ENCODE measurements at regions not wholly inside any gene's neighbourhood (a gene's known extent, or its start where the extent isn't known, plus 50 kb on each side); places are given as distances from the start of the nearest gene placed in this dataset.
A peak's percentile ranks its signal among the peaks of the same experiment; 100 is the strongest.

DNA sequence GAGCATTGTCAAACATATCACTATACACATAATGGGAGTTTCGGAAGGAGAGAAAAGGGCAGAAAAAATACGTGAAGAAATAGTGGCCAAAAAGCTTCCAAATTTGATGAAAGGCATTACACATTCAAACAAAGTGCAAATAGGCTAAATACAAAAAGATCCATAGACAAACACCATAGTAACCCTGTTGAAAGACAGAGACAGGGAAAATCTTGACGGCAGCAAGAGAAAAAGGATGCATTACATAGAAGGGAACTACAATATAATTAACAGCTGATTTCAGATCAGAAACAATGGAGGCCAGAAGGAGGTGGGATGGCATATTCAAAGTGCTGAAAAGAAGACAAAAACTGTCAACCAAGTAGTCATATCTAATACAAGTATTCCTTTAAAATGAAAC is 170.8 kb downstream of the MRPL14 start:
- no peaks in the 10 kb centered on the region for H3K9me3 ChIP-seq
- no peak for TF ChIP-seq CTCF (IDR thresholded peaks at IDR 0.05)
- TF ChIP-seq POLR2A (IDR thresholded peaks at IDR 0.05), result no peak
- H3K36me3 ChIP-seq, result no peaks in the 10 kb centered on the region
- no peak overlapping the region for H3K4me3 ChIP-seq
- no peak for DNase-seq
- no peaks in the 10 kb centered on the region for H3K4me1 ChIP-seq
- H3K27me3 ChIP-seq, result no peaks in the 10 kb centered on the region
- no peak overlapping the region for H3K27ac ChIP-seq

DNA sequence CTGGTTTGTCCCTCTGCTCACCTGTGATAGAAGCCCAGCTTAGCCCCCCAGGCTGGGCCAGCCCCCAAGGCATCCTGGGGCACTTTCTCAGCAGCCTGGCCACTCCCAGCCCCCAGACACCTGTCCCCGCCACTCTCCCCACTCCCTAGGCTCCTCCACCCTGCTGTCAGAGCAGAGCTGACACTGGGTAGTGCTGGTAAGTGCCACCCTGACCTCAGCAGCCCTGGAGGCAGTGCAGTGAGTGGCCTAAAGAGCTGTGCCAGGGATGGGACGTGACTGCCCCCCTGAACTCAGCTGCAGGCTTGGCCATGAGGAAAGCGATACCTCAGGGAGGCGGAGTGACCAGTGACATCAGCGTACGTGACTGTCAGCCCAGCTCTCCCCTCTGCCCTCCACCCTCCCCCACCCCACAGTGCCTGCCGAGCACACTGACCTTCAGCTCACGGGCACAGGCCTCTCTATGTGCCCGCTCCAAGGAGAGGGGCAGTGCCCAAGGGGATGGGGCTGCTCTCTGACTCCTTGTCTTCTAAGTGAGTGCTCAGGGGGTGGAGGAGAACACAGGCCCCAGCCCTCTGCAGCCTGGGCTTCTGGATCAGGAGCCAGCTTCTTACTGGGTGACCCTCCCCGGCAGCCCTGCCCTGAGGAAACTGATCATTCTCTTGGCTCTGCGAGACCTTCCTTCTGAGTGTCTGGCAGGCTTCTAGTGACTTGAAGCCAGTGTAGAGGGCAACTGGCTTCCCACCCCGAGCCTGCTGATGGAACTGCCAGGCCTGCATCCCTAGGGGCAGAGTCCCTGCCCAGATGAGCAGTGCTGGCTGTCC is 172.7 kb downstream of the MRPL14 start:
- Histone ChIP-seq H3K27ac (no peak overlapping the region), H3K27me3 (no peaks in the 10 kb centered on the region), H3K4me3 (no peak overlapping the region), H3K9me3 (no peaks in the 10 kb centered on the region), H3K36me3 (no peaks in the 10 kb centered on the region), H3K4me1 (peaks cover 0 to 6% (median 0%) of the 10 kb centered on the region in 4 donors)
- TF ChIP-seq CTCF (IDR thresholded peaks at IDR 0.05) (no peak), POLR2A (IDR thresholded peaks at IDR 0.05) (no peak)
- DNase-seq, result no peak

DNA sequence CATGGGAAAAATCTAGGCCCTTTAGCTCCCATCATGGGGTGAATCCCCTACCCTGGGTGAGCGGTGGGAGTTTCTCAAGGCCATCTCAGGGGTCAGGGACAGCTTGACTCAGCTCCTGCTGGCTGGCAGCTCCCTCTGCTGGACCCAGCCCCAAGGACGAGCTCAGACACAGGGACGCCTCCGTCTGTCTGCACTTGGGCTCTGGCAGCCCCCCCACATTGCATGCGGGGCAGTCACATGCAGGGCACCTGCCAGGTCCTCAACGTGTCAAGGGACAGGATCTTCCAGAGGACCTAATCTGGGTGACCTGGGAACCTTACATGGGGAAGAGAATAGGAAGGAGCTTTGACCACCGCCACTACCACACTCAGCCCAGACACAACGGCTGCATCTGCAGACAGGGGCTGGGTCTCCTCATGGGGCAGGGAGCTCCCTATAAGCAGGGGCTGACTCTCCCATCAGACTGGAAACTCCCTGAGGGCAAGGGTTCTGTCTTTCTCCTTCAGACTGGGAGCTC is 173.4 kb downstream of the MRPL14 start:
- Histone ChIP-seq H3K4me1 (peaks cover 0 to 6% (median 0%) of the 10 kb centered on the region in 4 donors), H3K27ac (no peak overlapping the region), H3K36me3 (no peaks in the 10 kb centered on the region), H3K4me3 (no peak overlapping the region), H3K27me3 (no peaks in the 10 kb centered on the region), H3K9me3 (no peaks in the 10 kb centered on the region)
- peak in 1 of 3 donors; percentile 54 for DNase-seq
- TF ChIP-seq POLR2A (IDR thresholded peaks at IDR 0.05), result no peak
- TF ChIP-seq CTCF (IDR thresholded peaks at IDR 0.05), result peak in 3 of 6 experiments; percentile 19 to 30 (median 27)

GRCh38 chr6:43953256-43953655 is 174.0 kb downstream of the MRPL14 start:
- Histone ChIP-seq H3K9me3 (no peaks in the 10 kb centered on the region), H3K36me3 (no peaks in the 10 kb centered on the region), H3K4me3 (no peak overlapping the region), H3K27me3 (no peaks in the 10 kb centered on the region), H3K4me1 (peaks cover 0 to 6% (median 0%) of the 10 kb centered on the region in 4 donors), H3K27ac (no peak overlapping the region)
- TF ChIP-seq CTCF (IDR thresholded peaks at IDR 0.05) (no peak), POLR2A (IDR thresholded peaks at IDR 0.05) (no peak)
- no peak for DNase-seq

DNA sequence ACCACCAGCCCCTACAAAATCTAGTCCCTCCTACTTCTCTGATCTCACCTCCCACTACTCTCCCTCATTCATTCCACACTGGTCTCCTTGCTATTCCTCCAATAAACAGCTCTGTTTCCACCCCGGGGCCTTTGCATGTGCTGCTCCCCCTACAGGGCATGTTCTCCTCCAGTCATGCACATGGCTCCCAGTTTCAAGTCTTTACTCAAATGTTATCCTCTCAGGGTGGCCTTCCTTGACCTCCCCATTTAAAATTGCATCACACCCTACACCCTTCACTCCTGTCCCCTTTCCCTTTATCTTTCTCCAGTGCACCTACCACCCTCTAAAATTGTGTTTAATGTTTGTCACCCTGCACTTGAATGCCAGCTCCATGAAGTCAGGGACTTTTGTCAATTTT is 174.5 kb downstream of the MRPL14 start:
- DNase-seq, result no peak
- peaks cover 0 to 6% (median 0%) of the 10 kb centered on the region in 4 donors for H3K4me1 ChIP-seq

More for the DNA sequence above, 174.5 kb downstream of the MRPL14 start:
- Histone ChIP-seq H3K4me3 (no peak overlapping the region), H3K9me3 (no peaks in the 10 kb centered on the region), H3K27me3 (no peaks in the 10 kb centered on the region), H3K36me3 (no peaks in the 10 kb centered on the region), H3K27ac (no peak overlapping the region)
- TF ChIP-seq POLR2A (IDR thresholded peaks at IDR 0.05) (no peak), CTCF (IDR thresholded peaks at IDR 0.05) (peak in 1 of 6 experiments; percentile 28)
